GM23338 (cell line): ENCODE measurements at regions not wholly inside any gene's neighbourhood (a gene's known extent, or its start where the extent isn't known, plus 50 kb on each side); places are given as distances from the start of the nearest gene placed in this dataset.

ENCODE experiments used
- ATAC-seq: fragments of 200-7000 bp; cut with Tn5 transposase; 3 replicates; pipeline ENCODE4 v1.9.1; 2020
- DNase-seq: peaks from one replicate; pipeline ENCODE4 v3.0.0-alpha.2; 2015; ENCODE audit warnings: low spot score
- H2AFZ ChIP-seq: fragments of 200-600 bp; sonication (generic); 2 replicates; pipeline ENCODE4 v1.8.0; 2016; ENCODE audit warnings: antibody characterized with exemption, mild to moderate bottlenecking, moderate library complexity
- H3F3A ChIP-seq: fragments of 200-600 bp; sonication (generic); replicated peaks from 2 replicates; pipeline ENCODE4 v1.8.0; 2017; ENCODE audit warnings: antibody characterized with exemption, mixed run types, low read depth
- H3K27ac ChIP-seq: fragments of 200-600 bp; sonication (generic); 2 replicates; pipeline ENCODE4 v1.6.1; 2016; ENCODE audit warnings: low read depth
- H3K27me3 ChIP-seq: fragments of 200-600 bp; sonication (generic); 2 replicates; pipeline ENCODE4 v1.8.0; 2016; ENCODE audit warnings: mild to moderate bottlenecking, mixed run types, moderate library complexity; ENCODE audit not compliant: insufficient read depth
- H3K36me3 ChIP-seq: fragments of 200-600 bp; sonication (generic); 2 replicates; pipeline ENCODE4 v1.8.0; 2016; ENCODE audit warnings: mild to moderate bottlenecking; ENCODE audit not compliant: insufficient read depth
- H3K4me1 ChIP-seq: fragments of 200-600 bp; sonication (generic); 2 replicates; pipeline ENCODE4 v1.8.0; 2016; ENCODE audit warnings: mild to moderate bottlenecking, moderate library complexity; ENCODE audit not compliant: insufficient read depth
- H3K4me2 ChIP-seq: fragments of 200-600 bp; sonication (generic); 2 replicates; pipeline ENCODE4 v1.7.1; 2017; ENCODE audit warnings: mixed run types
- H3K4me3 ChIP-seq: fragments of 200-600 bp; sonication (generic); 2 replicates; pipeline ENCODE4 v1.6.1; 2016; ENCODE audit warnings: mixed run types
- H3K79me2 ChIP-seq: fragments of 200-600 bp; sonication (generic); replicated peaks from 2 replicates; pipeline ENCODE4 v1.8.0; 2017; ENCODE audit warnings: mild to moderate bottlenecking; ENCODE audit not compliant: insufficient read depth
- H3K9me2 ChIP-seq: fragments of 200-600 bp; sonication (generic); 2 replicates; pipeline ENCODE4 v1.8.0; 2017; ENCODE audit not compliant: insufficient read depth
- H4K20me1 ChIP-seq: fragments of 200-600 bp; sonication (generic); replicated peaks from 2 replicates; pipeline ENCODE4 v1.8.0; 2017; ENCODE audit warnings: mild to moderate bottlenecking; ENCODE audit not compliant: insufficient read depth
- H3K27ac Mint-ChIP-seq: 2 replicates; pipeline ENCODE4 v1.8.0; 2020; ENCODE audit warnings: inconsistent platforms, mild to moderate bottlenecking, moderate library complexity, mixed read lengths
- H3K27me3 Mint-ChIP-seq: 3 replicates; pipeline ENCODE4 v1.8.0; 2022; ENCODE audit warnings: low read depth, mild to moderate bottlenecking, moderate library complexity, mixed read lengths, inconsistent platforms; ENCODE audit not compliant: insufficient read depth, poor library complexity
- H3K36me3 Mint-ChIP-seq: 3 replicates; pipeline ENCODE4 v1.8.0; 2021; ENCODE audit warnings: low read depth, mild to moderate bottlenecking, inconsistent platforms, moderate library complexity, mixed read lengths
- H3K4me1 Mint-ChIP-seq: 3 replicates; pipeline ENCODE4 v1.8.0; 2020; ENCODE audit warnings: mild to moderate bottlenecking, inconsistent platforms, mixed read lengths
- H3K4me3 Mint-ChIP-seq: 3 replicates; pipeline ENCODE4 v1.8.0; 2021; ENCODE audit warnings: moderate library complexity, mild to moderate bottlenecking, inconsistent platforms, mixed read lengths
- H3K9me3 Mint-ChIP-seq: 3 replicates; pipeline ENCODE4 v1.8.0; 2020; ENCODE audit warnings: moderate library complexity, mild to moderate bottlenecking, inconsistent platforms, mixed read lengths
- CREB1 ChIP-seq: fragments of 250-450 bp; sonication (Bioruptor Pico); IDR thresholded peaks from 2 replicates; pipeline ENCODE4 v1.5.0; 2020; ENCODE audit warnings: low read depth, mild to moderate bottlenecking, moderate library complexity
- EZH2 ChIP-seq: fragments of 200-600 bp; sonication (generic); IDR thresholded peaks from one replicate; pipeline ENCODE4 v1.8.0; 2017; ENCODE audit warnings: antibody characterized with exemption, mild to moderate bottlenecking, low read depth; ENCODE audit not compliant: unreplicated experiment
- EZH2phosphoT487 ChIP-seq: fragments of 200-600 bp; sonication (generic); IDR thresholded peaks from one replicate; pipeline ENCODE4 v1.8.1; 2018; ENCODE audit warnings: antibody characterized with exemption; ENCODE audit not compliant: unreplicated experiment
- JUNB ChIP-seq: IDR thresholded peaks from one replicate; pipeline ENCODE4 v1.6.1; 2016; ENCODE audit warnings: antibody characterized with exemption; ENCODE audit not compliant: unreplicated experiment
- NANOG ChIP-seq: IDR thresholded peaks from 2 replicates; pipeline ENCODE4 v1.6.1; 2016; ENCODE audit warnings: antibody characterized with exemption, borderline replicate concordance
- POLR2AphosphoS5 ChIP-seq: IDR thresholded peaks from 2 replicates; pipeline ENCODE4 v1.6.1; 2016; ENCODE audit warnings: antibody characterized with exemption, low read depth
- STAT1 ChIP-seq: IDR thresholded peaks from one replicate; pipeline ENCODE4 v1.6.1; 2016; ENCODE audit warnings: antibody characterized with exemption; ENCODE audit not compliant: unreplicated experiment
- ZNF331 ChIP-seq: fragments of 250-450 bp; sonication (Bioruptor Pico); IDR thresholded peaks from 2 replicates; pipeline ENCODE4 v1.5.0; 2020; ENCODE audit warnings: low read depth, mild to moderate bottlenecking, moderate library complexity
- TF ChIP-seq, protein P1 (sequence below): fragments of 250-450 bp; sonication (Bioruptor Pico); IDR thresholded peaks from 2 replicates; pipeline ENCODE4 v1.5.0; 2020; ENCODE audit warnings: mild to moderate bottlenecking, moderate library complexity
- TF ChIP-seq, protein P2 (sequence below): IDR thresholded peaks from one replicate; pipeline ENCODE4 v1.6.1; 2018; ENCODE audit warnings: antibody characterized with exemption; ENCODE audit not compliant: unreplicated experiment
- TF ChIP-seq, protein P3 (sequence below), 2 experiments: fragments of 200-600 bp in 1 of 2; sonication (generic) in 1 of 2; conservative IDR thresholded peaks; 2 replicates each; pipeline versions ENCODE4 v1.5.1 to v1.6.1; 2016 to 2017; ENCODE audit warnings: antibody characterized with exemption in 2 of 2, low read depth in 2 of 2, mild to moderate bottlenecking in 2 of 2, moderate library complexity in 1 of 2

DNA sequence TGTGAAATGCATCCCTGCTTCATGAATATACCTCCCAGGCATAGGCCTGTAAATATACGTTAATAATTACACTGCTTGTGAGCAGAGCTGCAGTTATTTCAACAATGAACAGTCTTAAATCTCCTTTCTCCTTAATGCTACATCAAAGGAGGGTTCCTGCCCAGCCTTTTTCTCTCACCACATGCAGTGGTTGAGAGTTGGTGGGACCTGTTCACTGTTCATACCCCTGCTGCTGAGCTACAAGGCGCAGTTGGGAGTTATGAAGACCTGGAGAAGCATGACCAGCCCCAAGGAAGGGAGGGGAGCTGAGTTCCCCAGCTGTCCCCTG is 111.9 kb upstream of the FOXQ1 start (continued):
- TF ChIP-seq, protein P1, sequence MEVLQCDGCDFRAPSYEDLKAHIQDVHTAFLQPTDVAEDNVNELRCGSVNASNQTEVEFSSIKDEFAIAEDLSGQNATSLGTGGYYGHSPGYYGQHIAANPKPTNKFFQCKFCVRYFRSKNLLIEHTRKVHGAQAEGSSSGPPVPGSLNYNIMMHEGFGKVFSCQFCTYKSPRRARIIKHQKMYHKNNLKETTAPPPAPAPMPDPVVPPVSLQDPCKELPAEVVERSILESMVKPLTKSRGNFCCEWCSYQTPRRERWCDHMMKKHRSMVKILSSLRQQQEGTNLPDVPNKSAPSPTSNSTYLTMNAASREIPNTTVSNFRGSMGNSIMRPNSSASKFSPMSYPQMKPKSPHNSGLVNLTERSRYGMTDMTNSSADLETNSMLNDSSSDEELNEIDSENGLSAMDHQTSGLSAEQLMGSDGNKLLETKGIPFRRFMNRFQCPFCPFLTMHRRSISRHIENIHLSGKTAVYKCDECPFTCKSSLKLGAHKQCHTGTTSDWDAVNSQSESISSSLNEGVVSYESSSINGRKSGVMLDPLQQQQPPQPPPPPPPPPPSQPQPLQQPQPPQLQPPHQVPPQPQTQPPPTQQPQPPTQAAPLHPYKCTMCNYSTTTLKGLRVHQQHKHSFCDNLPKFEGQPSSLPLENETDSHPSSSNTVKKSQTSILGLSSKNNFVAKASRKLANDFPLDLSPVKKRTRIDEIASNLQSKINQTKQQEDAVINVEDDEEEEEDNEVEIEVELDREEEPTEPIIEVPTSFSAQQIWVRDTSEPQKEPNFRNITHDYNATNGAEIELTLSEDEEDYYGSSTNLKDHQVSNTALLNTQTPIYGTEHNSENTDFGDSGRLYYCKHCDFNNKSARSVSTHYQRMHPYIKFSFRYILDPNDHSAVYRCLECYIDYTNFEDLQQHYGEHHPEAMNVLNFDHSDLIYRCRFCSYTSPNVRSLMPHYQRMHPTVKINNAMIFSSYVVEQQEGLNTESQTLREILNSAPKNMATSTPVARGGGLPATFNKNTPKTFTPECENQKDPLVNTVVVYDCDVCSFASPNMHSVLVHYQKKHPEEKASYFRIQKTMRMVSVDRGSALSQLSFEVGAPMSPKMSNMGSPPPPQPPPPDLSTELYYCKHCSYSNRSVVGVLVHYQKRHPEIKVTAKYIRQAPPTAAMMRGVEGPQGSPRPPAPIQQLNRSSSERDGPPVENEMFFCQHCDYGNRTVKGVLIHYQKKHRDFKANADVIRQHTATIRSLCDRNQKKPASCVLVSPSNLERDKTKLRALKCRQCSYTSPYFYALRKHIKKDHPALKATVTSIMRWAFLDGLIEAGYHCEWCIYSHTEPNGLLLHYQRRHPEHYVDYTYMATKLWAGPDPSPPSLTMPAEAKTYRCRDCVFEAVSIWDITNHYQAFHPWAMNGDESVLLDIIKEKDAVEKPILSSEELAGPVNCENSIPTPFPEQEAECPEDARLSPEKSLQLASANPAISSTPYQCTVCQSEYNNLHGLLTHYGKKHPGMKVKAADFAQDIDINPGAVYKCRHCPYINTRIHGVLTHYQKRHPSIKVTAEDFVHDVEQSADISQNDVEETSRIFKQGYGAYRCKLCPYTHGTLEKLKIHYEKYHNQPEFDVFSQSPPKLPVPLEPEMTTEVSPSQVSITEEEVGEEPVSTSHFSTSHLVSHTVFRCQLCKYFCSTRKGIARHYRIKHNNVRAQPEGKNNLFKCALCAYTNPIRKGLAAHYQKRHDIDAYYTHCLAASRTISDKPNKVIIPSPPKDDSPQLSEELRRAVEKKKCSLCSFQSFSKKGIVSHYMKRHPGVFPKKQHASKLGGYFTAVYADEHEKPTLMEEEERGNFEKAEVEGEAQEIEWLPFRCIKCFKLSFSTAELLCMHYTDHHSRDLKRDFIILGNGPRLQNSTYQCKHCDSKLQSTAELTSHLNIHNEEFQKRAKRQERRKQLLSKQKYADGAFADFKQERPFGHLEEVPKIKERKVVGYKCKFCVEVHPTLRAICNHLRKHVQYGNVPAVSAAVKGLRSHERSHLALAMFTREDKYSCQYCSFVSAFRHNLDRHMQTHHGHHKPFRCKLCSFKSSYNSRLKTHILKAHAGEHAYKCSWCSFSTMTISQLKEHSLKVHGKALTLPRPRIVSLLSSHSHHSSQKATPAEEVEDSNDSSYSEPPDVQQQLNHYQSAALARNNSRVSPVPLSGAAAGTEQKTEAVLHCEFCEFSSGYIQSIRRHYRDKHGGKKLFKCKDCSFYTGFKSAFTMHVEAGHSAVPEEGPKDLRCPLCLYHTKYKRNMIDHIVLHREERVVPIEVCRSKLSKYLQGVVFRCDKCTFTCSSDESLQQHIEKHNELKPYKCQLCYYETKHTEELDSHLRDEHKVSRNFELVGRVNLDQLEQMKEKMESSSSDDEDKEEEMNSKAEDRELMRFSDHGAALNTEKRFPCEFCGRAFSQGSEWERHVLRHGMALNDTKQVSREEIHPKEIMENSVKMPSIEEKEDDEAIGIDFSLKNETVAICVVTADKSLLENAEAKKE (CRISPR knock-in tag) = no peak
- TF ChIP-seq, protein P2, sequence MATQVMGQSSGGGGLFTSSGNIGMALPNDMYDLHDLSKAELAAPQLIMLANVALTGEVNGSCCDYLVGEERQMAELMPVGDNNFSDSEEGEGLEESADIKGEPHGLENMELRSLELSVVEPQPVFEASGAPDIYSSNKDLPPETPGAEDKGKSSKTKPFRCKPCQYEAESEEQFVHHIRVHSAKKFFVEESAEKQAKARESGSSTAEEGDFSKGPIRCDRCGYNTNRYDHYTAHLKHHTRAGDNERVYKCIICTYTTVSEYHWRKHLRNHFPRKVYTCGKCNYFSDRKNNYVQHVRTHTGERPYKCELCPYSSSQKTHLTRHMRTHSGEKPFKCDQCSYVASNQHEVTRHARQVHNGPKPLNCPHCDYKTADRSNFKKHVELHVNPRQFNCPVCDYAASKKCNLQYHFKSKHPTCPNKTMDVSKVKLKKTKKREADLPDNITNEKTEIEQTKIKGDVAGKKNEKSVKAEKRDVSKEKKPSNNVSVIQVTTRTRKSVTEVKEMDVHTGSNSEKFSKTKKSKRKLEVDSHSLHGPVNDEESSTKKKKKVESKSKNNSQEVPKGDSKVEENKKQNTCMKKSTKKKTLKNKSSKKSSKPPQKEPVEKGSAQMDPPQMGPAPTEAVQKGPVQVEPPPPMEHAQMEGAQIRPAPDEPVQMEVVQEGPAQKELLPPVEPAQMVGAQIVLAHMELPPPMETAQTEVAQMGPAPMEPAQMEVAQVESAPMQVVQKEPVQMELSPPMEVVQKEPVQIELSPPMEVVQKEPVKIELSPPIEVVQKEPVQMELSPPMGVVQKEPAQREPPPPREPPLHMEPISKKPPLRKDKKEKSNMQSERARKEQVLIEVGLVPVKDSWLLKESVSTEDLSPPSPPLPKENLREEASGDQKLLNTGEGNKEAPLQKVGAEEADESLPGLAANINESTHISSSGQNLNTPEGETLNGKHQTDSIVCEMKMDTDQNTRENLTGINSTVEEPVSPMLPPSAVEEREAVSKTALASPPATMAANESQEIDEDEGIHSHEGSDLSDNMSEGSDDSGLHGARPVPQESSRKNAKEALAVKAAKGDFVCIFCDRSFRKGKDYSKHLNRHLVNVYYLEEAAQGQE = no peak
- no peak for TF ChIP-seq EZH2phosphoT487
- no peak for TF ChIP-seq EZH2
- TF ChIP-seq POLR2AphosphoS5 = no peak

DNA sequence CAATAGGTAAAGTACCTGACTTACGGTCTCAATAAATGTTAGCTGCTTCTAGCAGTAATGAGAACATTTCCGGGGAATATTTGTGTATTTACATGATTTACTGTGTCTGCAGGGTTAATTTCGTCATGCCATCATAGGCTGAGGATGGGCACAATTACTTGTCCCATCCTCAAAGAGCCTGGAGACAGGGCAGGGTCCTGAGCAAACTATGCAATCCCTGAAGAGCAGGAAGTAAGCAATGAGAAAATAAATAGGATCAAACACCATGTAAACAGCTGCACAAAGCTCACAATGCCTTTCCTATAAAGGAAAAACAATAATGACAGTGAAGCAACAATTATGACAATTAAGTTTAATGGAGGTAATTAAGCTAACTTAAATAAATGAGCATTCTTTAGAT is 114.6 kb upstream of the FOXQ1 start:
- DNase-seq (no peak), ATAC-seq (no peak)
- no peaks in the 10 kb centered on the region for H3K4me1 ChIP-seq
- H3K4me2 ChIP-seq = no peak overlapping the region
- no peaks in the 10 kb centered on the region for H3K79me2 ChIP-seq
- H3K27ac Mint-ChIP-seq = no peak overlapping the region
- no peaks in the 10 kb centered on the region for H4K20me1 ChIP-seq
- no peaks in the 10 kb centered on the region for H3K27me3 ChIP-seq
- H3K4me1 Mint-ChIP-seq = peaks cover 9% of the 10 kb centered on the region
- no peak overlapping the region for H2AFZ ChIP-seq
- no peak overlapping the region for H3K4me3 Mint-ChIP-seq
- H3K9me3 Mint-ChIP-seq = peaks cover 4% of the 10 kb centered on the region; the same call in 2 of the 3 replicates
- no peaks in the 10 kb centered on the region for H3K36me3 Mint-ChIP-seq
- 0 out of 2 replicates have a peak, but pooled peaks cover 3% of the 10 kb centered on the region for H3K9me2 ChIP-seq
- H3K27ac ChIP-seq = no peak overlapping the region
- H3K4me3 ChIP-seq = no peak overlapping the region
- no peaks in the 10 kb centered on the region for H3F3A ChIP-seq
- H3K36me3 ChIP-seq = no peaks in the 10 kb centered on the region; the same call in 1 of the 2 replicates
- H3K27me3 Mint-ChIP-seq = peaks cover 1% of the 10 kb centered on the region
- TF ChIP-seq ZNF331 (CRISPR knock-in tag) (no peak), JUNB (no peak), NANOG (no peak), EZH2 (no peak), STAT1 (no peak), CREB1 (CRISPR knock-in tag) (no peak)
- TF ChIP-seq, protein P3, sequence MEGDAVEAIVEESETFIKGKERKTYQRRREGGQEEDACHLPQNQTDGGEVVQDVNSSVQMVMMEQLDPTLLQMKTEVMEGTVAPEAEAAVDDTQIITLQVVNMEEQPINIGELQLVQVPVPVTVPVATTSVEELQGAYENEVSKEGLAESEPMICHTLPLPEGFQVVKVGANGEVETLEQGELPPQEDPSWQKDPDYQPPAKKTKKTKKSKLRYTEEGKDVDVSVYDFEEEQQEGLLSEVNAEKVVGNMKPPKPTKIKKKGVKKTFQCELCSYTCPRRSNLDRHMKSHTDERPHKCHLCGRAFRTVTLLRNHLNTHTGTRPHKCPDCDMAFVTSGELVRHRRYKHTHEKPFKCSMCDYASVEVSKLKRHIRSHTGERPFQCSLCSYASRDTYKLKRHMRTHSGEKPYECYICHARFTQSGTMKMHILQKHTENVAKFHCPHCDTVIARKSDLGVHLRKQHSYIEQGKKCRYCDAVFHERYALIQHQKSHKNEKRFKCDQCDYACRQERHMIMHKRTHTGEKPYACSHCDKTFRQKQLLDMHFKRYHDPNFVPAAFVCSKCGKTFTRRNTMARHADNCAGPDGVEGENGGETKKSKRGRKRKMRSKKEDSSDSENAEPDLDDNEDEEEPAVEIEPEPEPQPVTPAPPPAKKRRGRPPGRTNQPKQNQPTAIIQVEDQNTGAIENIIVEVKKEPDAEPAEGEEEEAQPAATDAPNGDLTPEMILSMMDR (conservative IDR thresholded peaks at IDR 0.05; ENCODE audit: low read depth in 2 of 2) = no peak
